ENCODE measurements at regions not wholly inside any gene's neighbourhood (a gene's known extent, or its start where the extent isn't known, plus 50 kb on each side); places are given as distances from the start of the nearest gene placed in this dataset.

DNA sequence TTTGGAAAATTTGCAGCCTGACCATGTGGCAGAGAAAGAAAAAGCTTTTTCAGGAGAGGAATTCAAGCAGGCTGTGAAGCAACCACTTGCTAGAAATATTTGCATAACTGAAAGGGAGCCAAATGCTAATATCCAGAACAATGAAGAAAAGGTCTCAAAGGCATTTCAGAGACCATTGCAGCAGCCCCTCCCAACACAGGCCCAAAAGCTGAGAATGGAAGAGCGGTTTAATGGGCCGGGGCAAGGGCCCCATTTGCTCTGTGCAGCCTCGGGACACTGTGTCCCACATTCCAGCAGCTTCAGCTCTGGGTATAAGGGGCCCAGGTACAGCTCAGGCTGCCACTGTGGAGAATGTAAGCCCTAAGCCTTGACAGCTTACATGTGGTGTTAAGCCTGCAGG lies 918.1 kb upstream of the POT1 start:
- no peak for DNase-seq
- Histone ChIP-seq H3K4me3 (replicated peaks in 1 of 3) (no peak overlapping the region), H3K4me1 (no peaks in the 10 kb centered on the region), H3K36me3 (no peaks in the 10 kb centered on the region), H3K27ac (no peak overlapping the region), H3K27me3 (no peaks in the 10 kb centered on the region), H3K9me3 (no peaks in the 10 kb centered on the region)
- TF ChIP-seq POLR2A (IDR thresholded peaks at IDR 0.05) (no peak), CTCF (IDR thresholded peaks at IDR 0.05) (no peak)
- intact Hi-C loops (cut with DNase I): no loop called here
- 77 to 92% methylated on average over 3 of the region's 3 CpGs for WGBS, 2 donors

DNA sequence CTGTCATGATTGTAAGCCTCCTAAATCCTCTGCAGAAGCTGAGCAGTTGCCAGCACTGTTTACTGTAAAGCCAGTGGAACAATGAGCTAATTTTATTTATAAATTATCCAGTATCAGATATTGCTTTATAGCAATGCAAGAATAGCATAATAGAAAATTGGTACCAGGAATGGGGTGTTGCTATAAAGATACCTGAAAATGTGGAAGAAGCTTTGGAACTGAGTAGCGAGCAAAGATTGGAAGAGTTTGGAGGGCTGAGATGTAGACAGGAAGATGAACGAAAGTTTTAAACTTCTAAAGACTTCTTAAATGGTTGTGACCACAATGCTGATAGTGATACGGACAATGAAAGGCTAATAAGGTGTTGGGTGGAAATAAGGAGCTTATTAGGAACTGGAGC lies 917.4 kb upstream of the POT1 start:
- no peaks in the 10 kb centered on the region for H3K36me3 ChIP-seq
- intact Hi-C loops (cut with DNase I): no loop called here
- WGBS, 2 donors: 90 to 92% methylated on average over 3 of the region's 3 CpGs

DNA sequence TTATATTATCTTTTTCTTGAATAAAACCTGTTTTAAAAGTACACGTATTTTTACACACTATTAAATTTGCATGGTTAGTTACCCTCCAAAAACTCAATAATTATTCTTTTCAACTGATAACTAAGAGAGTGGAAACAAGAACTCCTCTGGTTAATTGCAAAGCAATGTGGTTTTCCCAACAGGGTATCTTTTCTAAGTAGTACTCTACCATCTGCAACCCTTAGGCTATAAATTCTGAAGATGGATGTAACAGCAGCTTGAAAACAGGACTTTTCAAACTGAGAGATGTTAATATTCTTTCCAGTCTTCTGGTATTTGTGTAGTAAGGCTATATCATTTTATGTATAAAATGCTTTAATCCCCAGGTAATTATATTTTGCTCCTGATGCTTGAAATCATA lies 916.1 kb upstream of the POT1 start:
- H3K4me3 ChIP-seq (replicated peaks in 1 of 3): no peak overlapping the region
- H3K4me1 ChIP-seq: no peaks in the 10 kb centered on the region
- no peaks in the 10 kb centered on the region for H3K27me3 ChIP-seq
- TF ChIP-seq POLR2A (IDR thresholded peaks at IDR 0.05) (no peak), CTCF (IDR thresholded peaks at IDR 0.05) (no peak)
- intact Hi-C loops (cut with DNase I): no loop called here
- no peak for DNase-seq
- H3K9me3 ChIP-seq: no peaks in the 10 kb centered on the region
- WGBS, 2 donors: 77 to 86% methylated on average over 1 of the region's 1 CpG
- no peak overlapping the region for H3K27ac ChIP-seq
- H3K36me3 ChIP-seq: no peaks in the 10 kb centered on the region

More for the DNA sequence above, 917.4 kb upstream of the POT1 start:
- Histone ChIP-seq H3K9me3 (no peaks in the 10 kb centered on the region), H3K27me3 (no peaks in the 10 kb centered on the region), H3K27ac (no peak overlapping the region), H3K4me1 (no peaks in the 10 kb centered on the region), H3K4me3 (replicated peaks in 1 of 3) (no peak overlapping the region)
- TF ChIP-seq CTCF (IDR thresholded peaks at IDR 0.05): no peak
- no peak for TF ChIP-seq POLR2A (IDR thresholded peaks at IDR 0.05)
- DNase-seq: no peak

- H3K9me3 ChIP-seq: no peaks in the 10 kb centered on the region
- no peaks in the 10 kb centered on the region for H3K27me3 ChIP-seq
- intact Hi-C loops (cut with DNase I): no loop called here
- H3K36me3 ChIP-seq: no peaks in the 10 kb centered on the region
- H3K4me1 ChIP-seq: no peaks in the 10 kb centered on the region
- no peak for DNase-seq
- TF ChIP-seq CTCF (IDR thresholded peaks at IDR 0.05) (no peak), POLR2A (IDR thresholded peaks at IDR 0.05) (no peak)
- no peak overlapping the region for H3K27ac ChIP-seq
- WGBS, 2 donors: 58 to 73% methylated on average over 2 of the region's 2 CpGs
- H3K4me3 ChIP-seq (replicated peaks in 1 of 3): no peak overlapping the region
Measured at GRCh38 chr7:125834421-125834820, 904.8 kb upstream of the POT1 start.

GRCh38 chr7:125833839-125834238 lies 904.2 kb upstream of the POT1 start:
- TF ChIP-seq CTCF (IDR thresholded peaks at IDR 0.05) (no peak), POLR2A (IDR thresholded peaks at IDR 0.05) (no peak)
- H3K27me3 ChIP-seq: no peaks in the 10 kb centered on the region
- H3K9me3 ChIP-seq: no peaks in the 10 kb centered on the region
- H3K4me3 ChIP-seq (replicated peaks in 1 of 3): no peak overlapping the region
- WGBS, 2 donors: 87 to 91% methylated on average over 8 of the region's 8 CpGs
- DNase-seq: no peak
- H3K36me3 ChIP-seq: no peaks in the 10 kb centered on the region
- H3K4me1 ChIP-seq: no peaks in the 10 kb centered on the region
- intact Hi-C loops (cut with DNase I): no loop called here
- H3K27ac ChIP-seq: no peak overlapping the region

Data from thyroid gland (tissue), 4 donors.